Heart left ventricle (tissue), 16 donors: ENCODE measurements at regions not wholly inside any gene's neighbourhood (a gene's known extent, or its start where the extent isn't known, plus 50 kb on each side); places are given as distances from the start of the nearest gene placed in this dataset.

ENCODE experiments used
- ATAC-seq, 4 donors: fragments of 200-7000 bp; cut with Tn5 transposase; one replicate each; pipeline ENCODE4 v1.9.1; 2020 to 2022; ENCODE audit warnings: moderate library complexity in 4 of 4, mild to moderate bottlenecking in 3 of 4, moderate number of reproducible peaks in 1 of 4
- DNase-seq, 5 donors: peaks; one replicate each; pipeline ENCODE4 v3.0.0-alpha.2; 2020
- H3K27ac ChIP-seq, 12 donors: fragments of 200-600 bp; sonication (generic) in 4 of 12; one replicate each; pipeline versions ENCODE4 v1.5.0 to v1.8.0; 2016 to 2022; ENCODE audit warnings: mild to moderate bottlenecking in 2 of 12
- H3K27me3 ChIP-seq, 9 donors: fragments of 200-600 bp; sonication (generic) in 2 of 9; one replicate each; pipeline versions ENCODE4 v1.5.1 to v1.8.0; 2016 to 2022; ENCODE audit warnings: mild to moderate bottlenecking in 3 of 9
- H3K36me3 ChIP-seq, 9 donors: fragments of 200-600 bp; sonication (generic) in 2 of 9; one replicate each; pipeline versions ENCODE4 v1.5.0 to v1.8.0; 2018 to 2022; ENCODE audit warnings: mild to moderate bottlenecking in 2 of 9
- H3K4me1 ChIP-seq, 12 donors: fragments of 200-600 bp; sonication (generic) in 4 of 12; one replicate each; pipeline versions ENCODE4 v1.5.0 to v1.8.0; 2016 to 2022; ENCODE audit warnings: mild to moderate bottlenecking in 3 of 12
- H3K4me3 ChIP-seq, 12 donors: fragments of 200-600 bp; sonication (generic) in 4 of 12; one replicate each; pipeline versions ENCODE4 v1.5.0 to v1.8.0; 2017 to 2022; ENCODE audit warnings: mild to moderate bottlenecking in 9 of 12, moderate library complexity in 4 of 12
- H3K9me3 ChIP-seq, 12 donors: fragments of 200-600 bp; sonication (generic) in 4 of 12; one replicate each; pipeline versions ENCODE4 v1.5.0 to v1.8.0; 2016 to 2022; ENCODE audit warnings: mild to moderate bottlenecking in 1 of 12
- POLR2A ChIP-seq, 2 donors: fragments of 450-650 bp; IDR thresholded peaks; one replicate each; pipeline ENCODE4 v1.6.1; 2017; ENCODE audit warnings: antibody characterized with exemption in 2 of 2, mild to moderate bottlenecking in 2 of 2, moderate library complexity in 2 of 2
- WGBS, 4 donors: extraction: QIAGEN DNeasy Blood & Tissue Kit in 2 of 4; methylation state at CpG; one replicate each; pipeline versions ENCODE4 v1.1.5 to v1.1.7; 2013 to 2018; 5-methylcytosine and 5-hydroxymethylcytosine counted together
- intact Hi-C, 10 donors: fragments of 100-400 bp; cut with DNase I; formaldehyde crosslinking; loops; one replicate each; pipeline versions ENCODE4 v1.11.1 to v1.14.2; 2022
- TF ChIP-seq, protein P1 (sequence below), 12 donors: fragments of 200-600 bp; sonication (generic) in 4 of 12; IDR thresholded peaks; one replicate each; pipeline versions ENCODE4 v1.5.0 to v1.8.0; 2018 to 2022; ENCODE audit warnings: antibody characterized with exemption in 12 of 12, mild to moderate bottlenecking in 5 of 12
- donor health status: ischemic (EF 13 %, LVEDD 7.1; RV severe dilation, severe dysfunction).
- donor health status: healthy with polysubstance abuse.
- donor health status: DM: no; HTN: yes; CAD: no.
- donor health status: DM: no; HTN: no; CAD: no.
- donor health status: ischemic (EF 25% LVEDD 6.9; RV normal size, moderate dysfunction).
- donor health status: ischemic (EF 25% LVEDD 5.7; RV mildly dilated, moderate dysfunction).
- donor health status: healthy.
- donor health status: DM: yes; HTN: yes; CAD: no.
- donor health status: ischemic (EF 35%, LVEDD 5.7; RV mildly dilated, moderate dysfunction).
- donor health status: nonischemic (EF 11% LVEDD 7.7; RV severe dilation, severe dysfunction).
- donor health status: DM: yes; HTN: yes; CAD: no.
- donor health status: PGD.
- donor health status: ischemic (EF 29% LVEDD 5.4; RV normal size, mild dysfunction).
- donor health status: nonischemic (EF 23%, LVEDD 6.1; RV moderate dilation, normal function).

DNA sequence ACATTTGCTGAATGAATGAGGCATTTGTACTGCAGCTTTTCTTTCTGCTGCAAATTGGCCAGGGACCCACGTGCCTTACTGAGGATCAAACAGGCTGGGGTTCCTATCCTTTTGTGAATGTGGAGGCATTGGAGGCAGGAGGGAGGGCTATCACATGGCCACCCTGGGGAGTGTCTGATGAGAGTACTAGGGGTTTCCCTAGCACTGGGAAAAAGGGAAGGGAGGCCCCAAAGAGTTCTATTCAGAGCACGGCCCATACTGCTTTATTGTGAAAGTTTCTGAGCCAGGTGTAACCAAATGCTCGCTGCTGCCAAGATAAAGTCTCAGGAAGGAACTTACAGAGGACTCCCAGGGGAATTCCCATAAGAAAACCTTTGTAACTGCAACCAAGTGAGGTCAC, 78.4 kb upstream of the ANO1 start:
- Histone ChIP-seq H3K9me3 (peaks cover 0 to 7% (median 0%) of the 10 kb centered on the region in 12 donors), H3K36me3 (no peaks in the 10 kb centered on the region), H3K4me1 (peaks cover 0 to 24% (median 5%) of the 10 kb centered on the region in 12 donors), H3K27ac (peak overlapping the region in 3 of 12 donors; percentile 17 to 25 (median 19)), H3K4me3 (no peak overlapping the region), H3K27me3 (peaks cover 0 to 2% (median 0%) of the 10 kb centered on the region in 9 donors)
- intact Hi-C loops, result no loop called here
- WGBS, 4 donors, result 25 to 32% (median 29%) methylated on average over 3 of the region's 3 CpGs
- TF ChIP-seq, protein P1, sequence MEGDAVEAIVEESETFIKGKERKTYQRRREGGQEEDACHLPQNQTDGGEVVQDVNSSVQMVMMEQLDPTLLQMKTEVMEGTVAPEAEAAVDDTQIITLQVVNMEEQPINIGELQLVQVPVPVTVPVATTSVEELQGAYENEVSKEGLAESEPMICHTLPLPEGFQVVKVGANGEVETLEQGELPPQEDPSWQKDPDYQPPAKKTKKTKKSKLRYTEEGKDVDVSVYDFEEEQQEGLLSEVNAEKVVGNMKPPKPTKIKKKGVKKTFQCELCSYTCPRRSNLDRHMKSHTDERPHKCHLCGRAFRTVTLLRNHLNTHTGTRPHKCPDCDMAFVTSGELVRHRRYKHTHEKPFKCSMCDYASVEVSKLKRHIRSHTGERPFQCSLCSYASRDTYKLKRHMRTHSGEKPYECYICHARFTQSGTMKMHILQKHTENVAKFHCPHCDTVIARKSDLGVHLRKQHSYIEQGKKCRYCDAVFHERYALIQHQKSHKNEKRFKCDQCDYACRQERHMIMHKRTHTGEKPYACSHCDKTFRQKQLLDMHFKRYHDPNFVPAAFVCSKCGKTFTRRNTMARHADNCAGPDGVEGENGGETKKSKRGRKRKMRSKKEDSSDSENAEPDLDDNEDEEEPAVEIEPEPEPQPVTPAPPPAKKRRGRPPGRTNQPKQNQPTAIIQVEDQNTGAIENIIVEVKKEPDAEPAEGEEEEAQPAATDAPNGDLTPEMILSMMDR (IDR thresholded peaks at IDR 0.05), result no peak
- DNase-seq (peak in 1 of 5 donors; percentile 34), ATAC-seq (peak in 3 of 4 donors; percentile 39 to 86 (median 73))

DNA sequence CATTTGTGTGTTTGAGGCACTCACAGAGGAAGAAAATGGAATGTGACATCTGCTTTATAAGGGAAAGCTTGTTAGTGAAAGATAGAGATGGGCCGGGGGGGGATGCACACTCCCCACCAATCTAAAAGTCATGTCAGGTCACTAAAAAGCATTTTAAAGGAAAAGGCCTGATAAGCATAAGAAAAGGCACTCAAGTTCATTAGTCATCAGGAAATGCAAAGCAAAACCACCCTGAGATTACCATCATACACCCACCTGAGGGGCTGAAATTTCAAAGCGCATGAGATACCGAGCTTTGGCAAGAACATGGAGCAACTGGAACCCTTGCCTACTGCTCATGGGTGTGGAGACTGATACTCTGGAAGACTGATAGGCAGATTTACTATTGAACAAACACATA, 77.9 kb upstream of the ANO1 start:
- no peak overlapping the region for H3K4me3 ChIP-seq
- ATAC-seq (peak in 2 of 4 donors; percentile 29 to 48), DNase-seq (no peak)
- H3K27me3 ChIP-seq, result peaks cover 0 to 2% (median 0%) of the 10 kb centered on the region in 9 donors
- TF ChIP-seq POLR2A (IDR thresholded peaks at IDR 0.05), result no peak
- TF ChIP-seq, protein P1 (IDR thresholded peaks at IDR 0.05), result no peak
- peaks cover 0 to 29% (median 7%) of the 10 kb centered on the region in 12 donors for H3K4me1 ChIP-seq
- no peaks in the 10 kb centered on the region for H3K36me3 ChIP-seq
- intact Hi-C loops, result no loop called here
- H3K27ac ChIP-seq, result peak overlapping the region in 4 of 12 donors; percentile 17 to 34 (median 27)
- WGBS, 4 donors, result 46 to 53% (median 49%) methylated on average over 3 of the region's 3 CpGs
- H3K9me3 ChIP-seq, result peaks cover 0 to 2% (median 0%) of the 10 kb centered on the region in 12 donors

DNA sequence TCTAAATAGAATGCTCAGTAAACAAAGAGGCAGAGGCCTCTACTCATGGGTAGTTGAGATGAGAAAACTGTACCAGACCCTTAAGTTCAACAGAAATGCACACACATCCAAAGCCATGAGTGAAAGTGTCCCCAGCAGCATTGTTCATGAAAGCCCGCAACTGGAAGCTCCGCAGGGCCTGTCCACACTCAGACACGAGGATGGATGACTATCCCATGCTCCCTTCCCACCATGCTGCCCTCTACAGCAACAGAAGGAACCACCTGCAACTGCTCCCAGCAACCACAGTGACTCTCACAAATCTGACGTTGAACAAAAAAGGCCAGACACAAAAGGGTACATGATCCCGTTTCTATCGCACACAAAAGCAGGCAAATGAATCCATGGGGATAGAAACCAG, 76.9 kb upstream of the ANO1 start:
- ATAC-seq (no peak), DNase-seq (no peak)
- Histone ChIP-seq H3K27ac (no peak overlapping the region), H3K9me3 (no peaks in the 10 kb centered on the region), H3K4me1 (peaks cover 0 to 39% (median 7%) of the 10 kb centered on the region in 12 donors), H3K36me3 (no peaks in the 10 kb centered on the region), H3K27me3 (peaks cover 0 to under 1% (median 0%) of the 10 kb centered on the region in 9 donors), H3K4me3 (no peak overlapping the region)
- intact Hi-C loops, result no loop called here
- 84 to 89% (median 87%) methylated on average over 6 of the region's 6 CpGs for WGBS, 4 donors
- TF ChIP-seq POLR2A (IDR thresholded peaks at IDR 0.05), result no peak
- TF ChIP-seq, protein P1 (IDR thresholded peaks at IDR 0.05), result no peak

DNA sequence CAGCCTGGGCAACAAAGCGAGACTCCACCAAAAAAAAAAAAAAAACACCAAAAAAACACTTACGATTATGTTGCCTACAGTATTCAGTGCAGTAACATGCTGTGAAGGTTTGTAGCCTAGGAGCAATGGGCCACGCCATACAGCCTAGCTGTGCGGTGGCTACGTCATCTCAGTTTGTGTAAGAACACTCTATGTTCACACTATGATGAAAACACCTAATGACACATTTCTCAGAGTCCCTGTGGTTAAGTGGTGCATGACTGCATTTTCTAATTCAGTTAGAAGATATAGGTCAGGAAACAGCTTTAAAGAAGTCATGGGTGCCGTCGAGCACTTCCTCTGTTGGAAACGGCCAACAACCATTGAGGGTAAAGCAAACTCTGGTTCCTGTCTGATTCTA, 75.7 kb upstream of the ANO1 start:
- Histone ChIP-seq H3K4me1 (peaks cover 0 to 40% (median 7%) of the 10 kb centered on the region in 12 donors), H3K4me3 (no peak overlapping the region), H3K27me3 (no peaks in the 10 kb centered on the region), H3K9me3 (no peaks in the 10 kb centered on the region), H3K27ac (no peak overlapping the region), H3K36me3 (no peaks in the 10 kb centered on the region)
- ATAC-seq (no peak), DNase-seq (no peak)
- intact Hi-C loops, result no loop called here
- WGBS, 4 donors, result 66 to 80% (median 72%) methylated on average over 8 of the region's 8 CpGs
- TF ChIP-seq POLR2A (IDR thresholded peaks at IDR 0.05), result no peak
- TF ChIP-seq, protein P1 (IDR thresholded peaks at IDR 0.05), result no peak
